NCI-H524 treated with DMSO at 0.1 percent for 48 hours (cell line): ENCODE measurements at regions not wholly inside any gene's neighbourhood (a gene's known extent, or its start where the extent isn't known, plus 50 kb on each side); places are given as distances from the start of the nearest gene placed in this dataset.

Experiments
- DNase-seq: peaks from one replicate; lab custom pipeline; 2025; lab: John Stamatoyannopoulos, UW

DNA sequence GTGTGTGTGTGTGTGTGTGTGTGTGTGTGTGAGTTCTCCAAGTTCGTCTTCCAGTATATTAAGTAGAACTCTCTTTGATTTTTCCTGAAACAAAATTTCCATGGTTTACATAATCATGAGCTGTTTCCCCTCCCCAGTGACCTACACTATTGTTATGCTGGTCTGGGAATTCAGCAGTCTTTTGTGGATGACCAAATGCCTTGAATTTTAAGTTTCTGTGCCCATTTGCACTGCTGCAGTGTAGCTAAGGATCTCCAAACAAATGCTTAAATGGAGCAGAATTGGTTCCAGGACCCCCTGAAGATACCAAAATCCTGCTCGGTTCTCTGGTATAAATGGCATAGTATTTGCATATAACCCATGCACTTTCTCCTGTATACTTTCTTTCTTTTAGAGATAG is 77.2 kb upstream of the SLC34A2 start:
- no peak for DNase-seq

DNA sequence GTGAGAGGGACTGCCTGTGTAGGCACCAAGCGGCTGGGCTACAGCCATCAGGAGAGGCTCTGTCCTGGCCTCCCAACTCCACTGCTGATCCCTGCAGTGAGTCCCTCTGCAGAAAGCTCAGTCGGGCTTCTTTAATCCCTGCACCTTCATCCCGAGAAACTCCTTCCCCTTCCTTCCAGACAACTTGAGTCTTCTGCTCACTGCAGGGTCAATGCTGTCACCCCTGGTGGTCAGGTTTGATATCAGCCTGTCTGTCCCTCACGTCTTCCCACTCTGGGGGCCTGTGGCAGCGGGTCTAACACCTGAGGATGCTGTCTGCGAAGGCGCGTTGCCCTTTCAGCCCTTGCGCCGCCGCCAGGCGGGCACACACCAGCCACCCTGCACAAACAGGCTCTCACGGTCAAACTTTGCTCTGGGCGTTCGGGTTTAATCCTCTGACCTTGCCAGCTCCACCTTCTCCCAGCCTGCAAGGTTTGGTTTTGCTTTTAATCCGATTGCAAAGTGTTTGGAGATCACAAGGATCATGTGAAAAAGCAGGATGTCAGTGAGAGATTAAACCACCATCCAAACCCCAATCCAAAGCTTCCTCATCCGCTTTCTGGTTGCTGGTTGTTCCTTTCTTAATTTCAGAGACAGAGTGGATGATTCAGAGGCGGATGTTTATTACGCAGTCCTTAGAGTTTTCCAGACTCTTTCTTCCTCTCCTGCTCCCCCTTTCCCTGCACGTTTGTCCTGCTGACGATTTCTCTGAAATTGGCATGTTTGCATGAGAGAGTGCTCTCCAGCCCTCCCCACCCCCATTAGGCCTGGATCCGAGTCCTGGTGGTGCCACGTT is 74.8 kb upstream of the SLC34A2 start:
- no peak for DNase-seq

- no peak for DNase-seq
These were observed 69.6 kb upstream of the SLC34A2 start for GRCh38 chr4:25585901-25586523.

- DNase-seq, result no peak
These were observed 67.4 kb upstream of the SLC34A2 start for GRCh38 chr4:25588206-25588605.

GRCh38 chr4:25590171-25590570 is 65.5 kb upstream of the SLC34A2 start:
- DNase-seq, result no peak

DNA sequence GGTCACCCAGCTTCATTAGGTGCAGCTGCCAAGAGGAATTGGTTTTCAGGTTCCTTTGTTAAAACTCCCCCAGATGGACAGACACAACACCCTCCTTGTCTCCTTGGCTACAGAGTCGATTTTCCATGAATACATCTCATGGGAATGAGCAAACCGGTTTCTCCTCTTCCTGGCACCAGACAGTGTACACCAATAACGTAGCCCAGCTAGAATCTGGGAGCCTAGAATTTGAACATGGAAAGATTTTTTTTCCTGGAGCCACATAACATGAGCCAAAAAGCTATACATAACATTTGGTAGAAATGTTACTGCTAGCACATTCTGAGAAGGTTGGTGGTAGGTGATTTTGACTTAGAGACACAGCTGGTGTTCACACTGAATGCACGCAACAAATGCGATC is 62.9 kb upstream of the SLC34A2 start:
- no peak for DNase-seq
